Left kidney (tissue), 1 donor: ENCODE measurements at regions not wholly inside any gene's neighbourhood (a gene's known extent, or its start where the extent isn't known, plus 50 kb on each side); places are given as distances from the start of the nearest gene placed in this dataset.
A peak's percentile ranks its signal among the peaks of the same experiment; 100 is the strongest.

ENCODE experiments used
- DNase-seq: peaks from one replicate; pipeline ENCODE4 v3.0.0-alpha.2; 2013

GRCh38 chr2:181341855-181342600 lies 115.2 kb upstream of the ITGA4 start:
- DNase-seq, result no peak

- DNase-seq, result no peak
Measured at GRCh38 chr2:181348107-181348837, 108.9 kb upstream of the ITGA4 start.

GRCh38 chr2:181352158-181352557 lies 105.0 kb upstream of the ITGA4 start:
- DNase-seq, result no peak

- DNase-seq, result no peak
Measured at GRCh38 chr2:181354626-181355025, 102.6 kb upstream of the ITGA4 start.

- DNase-seq, result no peak
Measured at GRCh38 chr2:181356526-181357130, 100.6 kb upstream of the ITGA4 start.

GRCh38 chr2:181357979-181358378 lies 99.2 kb upstream of the ITGA4 start:
- no peak for DNase-seq

GRCh38 chr2:181362561-181362960 lies 94.6 kb upstream of the ITGA4 start:
- DNase-seq, result no peak

GRCh38 chr2:181363164-181363563 lies 94.0 kb upstream of the ITGA4 start:
- no peak for DNase-seq

GRCh38 chr2:181364492-181365170 lies 92.6 kb upstream of the ITGA4 start:
- DNase-seq, result no peak

GRCh38 chr2:181366675-181367175 lies 90.5 kb upstream of the ITGA4 start:
- no peak for DNase-seq

GRCh38 chr2:181367411-181367810 lies 89.8 kb upstream of the ITGA4 start:
- no peak for DNase-seq

GRCh38 chr2:181367906-181368435 lies 89.2 kb upstream of the ITGA4 start:
- peak; percentile 4 for DNase-seq

- DNase-seq, result no peak
Measured at GRCh38 chr2:181370126-181370525, 87.1 kb upstream of the ITGA4 start.

GRCh38 chr2:181371195-181371594 lies 86.0 kb upstream of the ITGA4 start:
- no peak for DNase-seq

- no peak for DNase-seq
Measured at GRCh38 chr2:181371782-181372645, 85.2 kb upstream of the ITGA4 start.

- peak; percentile 3 for DNase-seq
Measured at GRCh38 chr2:181372646-181373040, 84.5 kb upstream of the ITGA4 start.

- no peak for DNase-seq
Measured at GRCh38 chr2:181374781-181375675, 82.2 kb upstream of the ITGA4 start.

- DNase-seq, result no peak
Measured at GRCh38 chr2:181376442-181376841, 80.7 kb upstream of the ITGA4 start.

- no peak for DNase-seq
Measured at GRCh38 chr2:181376999-181377398, 80.2 kb upstream of the ITGA4 start.

GRCh38 chr2:181378491-181378890 lies 78.7 kb upstream of the ITGA4 start:
- DNase-seq, result no peak
